ENCODE measurements at regions not wholly inside any gene's neighbourhood (a gene's known extent, or its start where the extent isn't known, plus 50 kb on each side); places are given as distances from the start of the nearest gene placed in this dataset.

DNA sequence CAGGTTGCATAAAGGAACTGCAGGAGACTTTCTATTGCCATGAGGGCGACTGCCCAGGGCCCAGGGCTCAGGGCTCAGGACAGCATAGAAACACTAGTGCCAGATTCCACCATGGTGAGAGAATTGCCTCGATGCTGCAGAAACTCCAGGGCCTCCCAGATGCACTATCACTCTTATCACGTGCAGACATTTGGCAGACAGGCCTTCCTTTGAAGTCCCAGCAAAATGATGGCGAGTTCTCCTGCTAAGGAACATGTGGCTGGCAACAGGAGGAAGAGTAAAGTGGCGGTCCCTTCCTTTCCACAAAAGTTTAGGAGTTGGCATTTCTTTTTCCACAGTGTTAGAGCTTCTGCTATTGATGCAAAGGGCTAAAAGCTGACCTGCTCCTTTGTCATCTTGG lies 214.0 kb upstream of the LNX1 start:
- DNase-seq (ENCODE audit: low spot score) = no peak
- Histone ChIP-seq H3K36me3 (ENCODE audit: insufficient read depth, low read length, poor library complexity, severe bottlenecking) (no peaks in the 10 kb centered on the region), H3K4me3 (ENCODE audit: low read depth, low read length, poor library complexity, severe bottlenecking) (no peak overlapping the region), H3K4me1 (ENCODE audit: insufficient read depth, low read length, poor library complexity, severe bottlenecking) (no peaks in the 10 kb centered on the region), H3K27me3 (replicated peaks; ENCODE audit: insufficient read depth, low read depth, low read length, poor library complexity) (no peaks in the 10 kb centered on the region), H3K9me3 (ENCODE audit: low read depth, low read length, poor library complexity, severe bottlenecking) (no peaks in the 10 kb centered on the region), H3K27ac (ENCODE audit: low read depth, low read length, poor library complexity, severe bottlenecking) (no peak overlapping the region)
- ChIA-PET POLR2A (ENCODE audit: low non-redundant PET) (no interaction called here), CTCF (no interaction called here)
- TF ChIP-seq, protein P1, sequence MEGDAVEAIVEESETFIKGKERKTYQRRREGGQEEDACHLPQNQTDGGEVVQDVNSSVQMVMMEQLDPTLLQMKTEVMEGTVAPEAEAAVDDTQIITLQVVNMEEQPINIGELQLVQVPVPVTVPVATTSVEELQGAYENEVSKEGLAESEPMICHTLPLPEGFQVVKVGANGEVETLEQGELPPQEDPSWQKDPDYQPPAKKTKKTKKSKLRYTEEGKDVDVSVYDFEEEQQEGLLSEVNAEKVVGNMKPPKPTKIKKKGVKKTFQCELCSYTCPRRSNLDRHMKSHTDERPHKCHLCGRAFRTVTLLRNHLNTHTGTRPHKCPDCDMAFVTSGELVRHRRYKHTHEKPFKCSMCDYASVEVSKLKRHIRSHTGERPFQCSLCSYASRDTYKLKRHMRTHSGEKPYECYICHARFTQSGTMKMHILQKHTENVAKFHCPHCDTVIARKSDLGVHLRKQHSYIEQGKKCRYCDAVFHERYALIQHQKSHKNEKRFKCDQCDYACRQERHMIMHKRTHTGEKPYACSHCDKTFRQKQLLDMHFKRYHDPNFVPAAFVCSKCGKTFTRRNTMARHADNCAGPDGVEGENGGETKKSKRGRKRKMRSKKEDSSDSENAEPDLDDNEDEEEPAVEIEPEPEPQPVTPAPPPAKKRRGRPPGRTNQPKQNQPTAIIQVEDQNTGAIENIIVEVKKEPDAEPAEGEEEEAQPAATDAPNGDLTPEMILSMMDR (conservative IDR thresholded peaks at IDR 0.05; ENCODE audit: low read depth, low read length) = no peak
- TF ChIP-seq EZH2 (IDR thresholded peaks at IDR 0.05; ENCODE audit: borderline replicate concordance, low read depth, low read length, poor library complexity, severe bottlenecking) = no peak
- intact Hi-C loops (cut with micrococcal nuclease; ENCODE audit: unreplicated experiment) = no loop called here
- no TSS peak for BruUV-seq (replicated peaks)

DNA sequence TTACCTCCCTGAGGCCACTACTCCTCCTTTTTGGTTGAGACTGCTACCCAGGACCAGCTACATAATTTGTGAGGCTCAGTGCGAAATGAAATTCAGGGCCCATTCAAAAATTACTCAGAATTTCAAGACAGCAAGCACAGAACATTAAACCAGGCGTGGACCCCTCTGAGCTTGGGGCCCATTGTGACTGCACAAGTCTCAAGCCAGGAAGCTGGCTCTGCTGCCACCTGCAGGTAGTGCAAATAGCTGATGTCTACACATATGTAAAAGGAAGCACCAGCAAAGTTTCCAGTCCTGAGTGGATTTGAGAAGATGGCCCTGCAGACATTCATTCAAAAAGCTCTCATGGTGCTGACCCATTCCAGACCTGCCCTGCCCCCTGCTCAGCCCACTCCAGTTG lies 213.4 kb upstream of the LNX1 start:
- no peak for TF ChIP-seq EZH2 (IDR thresholded peaks at IDR 0.05; ENCODE audit: borderline replicate concordance, low read depth, low read length, poor library complexity, severe bottlenecking)
- TF ChIP-seq, protein P1 (conservative IDR thresholded peaks at IDR 0.05; ENCODE audit: low read depth, low read length) = peak; percentile 32; the same call in 1 of the 2 replicates
- H3K27me3 ChIP-seq (replicated peaks; ENCODE audit: insufficient read depth, low read depth, low read length, poor library complexity) = no peaks in the 10 kb centered on the region
- intact Hi-C loops (cut with micrococcal nuclease; ENCODE audit: unreplicated experiment) = no loop called here
- H3K9me3 ChIP-seq (ENCODE audit: low read depth, low read length, poor library complexity, severe bottlenecking) = no peaks in the 10 kb centered on the region
- DNase-seq (ENCODE audit: low spot score) = peak; percentile 2
- BruUV-seq (replicated peaks) = no TSS peak
- POLR2A ChIA-PET (ENCODE audit: low non-redundant PET) = no interaction called here
- no peaks in the 10 kb centered on the region for H3K36me3 ChIP-seq (ENCODE audit: insufficient read depth, low read length, poor library complexity, severe bottlenecking)
- CTCF ChIA-PET = no interaction called here
- H3K4me1 ChIP-seq (ENCODE audit: insufficient read depth, low read length, poor library complexity, severe bottlenecking) = no peaks in the 10 kb centered on the region
- H3K4me3 ChIP-seq (ENCODE audit: low read depth, low read length, poor library complexity, severe bottlenecking) = no peak overlapping the region
- H3K27ac ChIP-seq (ENCODE audit: low read depth, low read length, poor library complexity, severe bottlenecking) = no peak overlapping the region

DNA sequence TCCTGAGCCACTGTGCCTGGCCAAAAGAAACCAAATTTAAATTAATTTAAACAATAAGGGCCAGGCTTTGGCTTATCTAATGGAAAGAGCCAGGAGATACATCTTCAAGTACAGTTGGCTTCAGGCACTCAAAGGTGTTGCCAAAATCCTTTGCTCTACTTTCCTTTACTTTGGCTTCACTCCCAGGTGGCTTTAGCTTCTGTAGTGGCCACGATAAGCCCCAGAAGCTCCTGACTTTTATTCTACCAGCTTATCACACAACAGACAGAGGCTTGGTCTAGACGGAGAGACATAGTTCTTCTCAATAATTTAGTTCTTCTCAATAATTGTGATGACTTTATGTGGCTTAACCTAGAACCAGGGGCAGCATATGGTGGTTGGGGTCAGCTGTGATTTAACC lies 211.2 kb upstream of the LNX1 start:
- no peaks in the 10 kb centered on the region for H3K4me1 ChIP-seq (ENCODE audit: insufficient read depth, low read length, poor library complexity, severe bottlenecking)
- intact Hi-C loops (cut with micrococcal nuclease; ENCODE audit: unreplicated experiment) = no loop called here
- H3K36me3 ChIP-seq (ENCODE audit: insufficient read depth, low read length, poor library complexity, severe bottlenecking) = no peaks in the 10 kb centered on the region
- no peaks in the 10 kb centered on the region for H3K9me3 ChIP-seq (ENCODE audit: low read depth, low read length, poor library complexity, severe bottlenecking)
- TF ChIP-seq, protein P1 (conservative IDR thresholded peaks at IDR 0.05; ENCODE audit: low read depth, low read length) = no peak
- no peak for TF ChIP-seq EZH2 (IDR thresholded peaks at IDR 0.05; ENCODE audit: borderline replicate concordance, low read depth, low read length, poor library complexity, severe bottlenecking)
- POLR2A ChIA-PET (ENCODE audit: low non-redundant PET) = no interaction called here
- no TSS peak for BruUV-seq (replicated peaks)
- CTCF ChIA-PET = no interaction called here
- H3K27ac ChIP-seq (ENCODE audit: low read depth, low read length, poor library complexity, severe bottlenecking) = no peak overlapping the region
- no peaks in the 10 kb centered on the region for H3K27me3 ChIP-seq (replicated peaks; ENCODE audit: insufficient read depth, low read depth, low read length, poor library complexity)
- H3K4me3 ChIP-seq (ENCODE audit: low read depth, low read length, poor library complexity, severe bottlenecking) = no peak overlapping the region
- DNase-seq (ENCODE audit: low spot score) = no peak
